Stomach (tissue), 8 donors: ENCODE measurements at regions not wholly inside any gene's neighbourhood (a gene's known extent, or its start where the extent isn't known, plus 50 kb on each side); places are given as distances from the start of the nearest gene placed in this dataset.

Experiments used
- DNase-seq, 2 donors: peaks; one replicate each; pipeline versions ENCODE4 v3.0.0 to v3.0.0-alpha.2; 2013 to 2019
- H3K27ac ChIP-seq, 5 donors: fragments of 200-600 bp in 4 of 5; sonication (generic) in 4 of 5; one replicate each; pipeline ENCODE4 v1.5.1; 2013 to 2019; ENCODE audit warnings: mild to moderate bottlenecking in 1 of 5, moderate library complexity in 1 of 5
- H3K27me3 ChIP-seq, 3 donors: fragments of 200-600 bp; sonication (generic); one replicate each; pipeline ENCODE4 v1.5.1; 2017 to 2019; ENCODE audit warnings: mixed run types in 1 of 3
- H3K36me3 ChIP-seq, 4 donors: fragments of 200-600 bp; sonication (generic); 1 replicate in 3 of 4; 2 replicates in 1 of 4; pipeline ENCODE4 v1.5.1; 2016 to 2019
- H3K4me1 ChIP-seq, 4 donors: fragments of 200-600 bp; sonication (generic); one replicate each; pipeline ENCODE4 v1.5.1; 2016 to 2019
- H3K4me3 ChIP-seq, 4 donors: fragments of 200-600 bp; sonication (generic) in 3 of 4; one replicate each; pipeline ENCODE4 v1.5.1; 2016 to 2019; ENCODE audit warnings: mild to moderate bottlenecking in 1 of 4
- H3K9me3 ChIP-seq, 4 donors: fragments of 200-600 bp; sonication (generic); one replicate each; pipeline ENCODE4 v1.5.1; 2016 to 2019
- CTCF ChIP-seq, 7 experiments: fragments of 450-650 bp in 4 of 7; fragments of 200-600 bp in 3 of 7; sonication (generic) in 3 of 7; IDR thresholded peaks; one replicate each; pipeline ENCODE4 v1.5.1; 2016 to 2019; ENCODE audit warnings: antibody characterized with exemption in 7 of 7, control low read depth in 2 of 7, mild to moderate bottlenecking in 1 of 7
- EP300 ChIP-seq: sonication (generic); formaldehyde crosslinking; IDR thresholded peaks from one replicate; pipeline ENCODE4 v1.6.1; 2017; ENCODE audit warnings: antibody characterized with exemption
- POLR2A ChIP-seq, 4 donors: fragments of 450-650 bp; IDR thresholded peaks; one replicate each; pipeline ENCODE4 v1.6.1; 2016; ENCODE audit warnings: antibody characterized with exemption in 4 of 4, control low read depth in 2 of 4, mild to moderate bottlenecking in 1 of 4, moderate library complexity in 1 of 4
- POLR2AphosphoS5 ChIP-seq, 3 donors: sonication (generic); formaldehyde crosslinking; IDR thresholded peaks; one replicate each; pipeline ENCODE4 v1.6.1; 2016; ENCODE audit warnings: antibody characterized with exemption in 3 of 3
- WGBS, 5 donors: extraction: QIAGEN DNeasy Blood & Tissue Kit in 3 of 5; methylation state at CpG; one replicate each; pipeline versions ENCODE4 v1.1.5 to v1.1.7; 2013 to 2018; 5-methylcytosine and 5-hydroxymethylcytosine counted together
- intact Hi-C: fragments of 100-400 bp; cut with DNase I; formaldehyde crosslinking; loops from one replicate; pipeline ENCODE4 v1.15.1; 2023; ENCODE audit warnings: low total_unique reads
- donor health status: healthy with polysubstance abuse.
- donor health status: Bipolar disorder and iron deficiency.
- donor health status: healthy.

DNA sequence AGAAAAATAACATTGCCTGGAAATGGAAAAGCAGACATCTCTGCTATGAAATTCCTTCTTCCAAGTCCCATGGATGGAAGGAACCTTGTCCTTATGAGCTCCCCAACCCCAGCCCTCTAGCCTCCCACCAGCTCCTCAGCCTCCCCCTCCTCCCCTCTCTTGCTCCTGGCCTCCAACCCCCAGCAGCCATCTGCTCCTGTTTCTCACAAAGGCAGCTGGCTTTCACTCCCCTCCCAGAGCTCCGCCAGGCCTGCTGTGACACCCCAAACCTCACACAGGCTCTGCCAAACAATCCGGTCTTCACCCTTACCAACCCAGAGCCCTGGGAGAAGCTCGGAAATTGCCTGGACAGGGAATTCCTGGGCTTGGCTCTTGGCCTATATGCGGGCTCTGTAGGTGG, 69.2 kb downstream of the KLHDC7A start:
- WGBS, 5 donors, result 75 to 87% (median 81%) methylated on average over 4 of the region's 4 CpGs
- peaks cover 0 to 81% (median 5%) of the 10 kb centered on the region in 3 donors for H3K27me3 ChIP-seq
- no peak overlapping the region for H3K27ac ChIP-seq
- no peaks in the 10 kb centered on the region for H3K36me3 ChIP-seq
- H3K4me1 ChIP-seq, result peaks cover 0 to 7% (median 3%) of the 10 kb centered on the region in 4 donors
- DNase-seq, result no peak
- intact Hi-C loops, result no loop called here
- no peak for TF ChIP-seq POLR2AphosphoS5 (IDR thresholded peaks at IDR 0.05)
- no peak for TF ChIP-seq POLR2A (IDR thresholded peaks at IDR 0.05)
- TF ChIP-seq EP300, result no peak
- no peak for TF ChIP-seq CTCF (IDR thresholded peaks at IDR 0.05)
- H3K4me3 ChIP-seq, result no peak overlapping the region
- H3K9me3 ChIP-seq, result no peaks in the 10 kb centered on the region

DNA sequence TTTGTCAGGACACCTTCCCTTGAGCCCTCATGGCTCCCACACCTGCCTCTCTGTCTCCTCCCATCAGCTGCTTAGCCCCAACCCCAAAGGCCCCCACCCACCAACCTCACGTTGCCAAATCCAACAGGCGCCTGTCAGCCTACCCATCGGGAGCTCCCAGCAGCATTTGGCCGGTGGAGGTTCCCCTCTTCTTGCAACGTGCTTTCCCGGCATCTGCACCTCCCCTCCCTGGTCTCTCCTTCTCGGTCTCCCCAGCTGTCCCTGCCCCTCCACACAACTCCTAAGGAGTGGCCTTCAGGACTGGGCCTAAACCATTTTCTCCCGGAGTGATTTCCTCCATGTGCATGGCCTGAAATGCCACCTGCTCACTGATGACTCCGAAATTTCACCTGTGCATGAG, 71.9 kb downstream of the KLHDC7A start:
- Histone ChIP-seq H3K4me1 (peaks cover 3 to 11% (median 7%) of the 10 kb centered on the region in 4 donors), H3K27me3 (peaks cover 3 to 88% (median 10%) of the 10 kb centered on the region in 3 donors)
- WGBS, 5 donors, result 69 to 83% (median 77%) methylated on average over 9 of the region's 9 CpGs

GRCh38 chr1:18553388-18553787, 72.7 kb downstream of the KLHDC7A start:
- intact Hi-C loops, result no loop called here
- Histone ChIP-seq H3K27ac (no peak overlapping the region), H3K27me3 (peaks cover 5 to 90% (median 17%) of the 10 kb centered on the region in 3 donors), H3K4me3 (no peak overlapping the region), H3K4me1 (peaks cover 6 to 19% (median 13%) of the 10 kb centered on the region in 4 donors), H3K9me3 (no peaks in the 10 kb centered on the region), H3K36me3 (no peaks in the 10 kb centered on the region)
- no peak for TF ChIP-seq EP300
- WGBS, 5 donors, result 89 to 97% (median 93%) methylated on average over 11 of the region's 11 CpGs
- no peak for DNase-seq

More for the DNA sequence above, 71.9 kb downstream of the KLHDC7A start:
- Histone ChIP-seq H3K36me3 (no peaks in the 10 kb centered on the region), H3K27ac (no peak overlapping the region), H3K4me3 (no peak overlapping the region), H3K9me3 (no peaks in the 10 kb centered on the region)
- intact Hi-C loops, result no loop called here
- TF ChIP-seq POLR2A (IDR thresholded peaks at IDR 0.05) (no peak), POLR2AphosphoS5 (IDR thresholded peaks at IDR 0.05) (no peak), EP300 (no peak), CTCF (IDR thresholded peaks at IDR 0.05) (no peak)
- DNase-seq, result no peak

DNA sequence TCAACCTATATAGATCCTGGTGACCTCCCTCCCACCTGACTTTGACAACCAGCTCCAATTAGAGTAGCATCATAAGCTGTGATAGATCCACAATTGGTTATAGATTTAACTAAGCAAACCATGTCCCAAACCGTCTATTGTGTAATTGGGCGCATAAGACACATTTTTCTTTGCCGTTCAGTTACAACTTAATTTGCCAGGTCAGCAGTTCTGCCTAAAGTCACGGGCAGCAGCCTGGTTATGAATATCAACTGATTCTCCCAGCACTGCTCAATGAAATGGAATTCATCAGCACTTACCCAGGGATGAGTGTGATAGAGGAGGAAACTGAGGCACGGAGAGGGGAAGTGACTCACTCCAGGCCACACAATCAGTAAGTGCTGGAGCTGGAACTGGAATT, 73.4 kb downstream of the KLHDC7A start:
- peaks cover 6 to 20% (median 14%) of the 10 kb centered on the region in 4 donors for H3K4me1 ChIP-seq
- DNase-seq, result no peak
- H3K4me3 ChIP-seq, result no peak overlapping the region
- H3K9me3 ChIP-seq, result no peaks in the 10 kb centered on the region
- H3K36me3 ChIP-seq, result no peaks in the 10 kb centered on the region
- intact Hi-C loops, result no loop called here
- H3K27ac ChIP-seq, result no peak overlapping the region
- 55 to 81% (median 74%) methylated on average over 5 of the region's 5 CpGs for WGBS, 5 donors
- TF ChIP-seq POLR2A (IDR thresholded peaks at IDR 0.05) (no peak), EP300 (no peak), POLR2AphosphoS5 (IDR thresholded peaks at IDR 0.05) (no peak), CTCF (IDR thresholded peaks at IDR 0.05) (no peak)
- peaks cover 5 to 90% (median 18%) of the 10 kb centered on the region in 3 donors for H3K27me3 ChIP-seq

GRCh38 chr1:18554597-18554996, 73.9 kb downstream of the KLHDC7A start:
- no peaks in the 10 kb centered on the region for H3K9me3 ChIP-seq
- peak in 1 of 2 donors; percentile 49 for DNase-seq
- intact Hi-C loops, result no loop called here
- H3K4me3 ChIP-seq, result no peak overlapping the region
- WGBS, 5 donors, result 22 to 29% (median 23%) methylated on average over 7 of the region's 7 CpGs
- peaks cover 6 to 20% (median 14%) of the 10 kb centered on the region in 4 donors for H3K4me1 ChIP-seq
- no peaks in the 10 kb centered on the region for H3K36me3 ChIP-seq
- no peak overlapping the region for H3K27ac ChIP-seq
- TF ChIP-seq EP300 (no peak), POLR2AphosphoS5 (IDR thresholded peaks at IDR 0.05) (no peak), POLR2A (IDR thresholded peaks at IDR 0.05) (no peak), CTCF (IDR thresholded peaks at IDR 0.05) (no peak)
- peaks cover 5 to 91% (median 22%) of the 10 kb centered on the region in 3 donors for H3K27me3 ChIP-seq
